Smooth muscle cell of the brain vasculature (primary cell): ENCODE measurements at regions not wholly inside any gene's neighbourhood (a gene's known extent, or its start where the extent isn't known, plus 50 kb on each side); places are given as distances from the start of the nearest gene placed in this dataset.

ENCODE experiments used
- DNase-seq: peaks from one replicate; pipeline ENCODE4 v3.0.0-alpha.2; 2012; ENCODE audit warnings: low read depth, low spot score

- DNase-seq: no peak
These were observed 402.9 kb downstream of the TBL1XR1 start for GRCh38 chr3:176794406-176794805.

DNA sequence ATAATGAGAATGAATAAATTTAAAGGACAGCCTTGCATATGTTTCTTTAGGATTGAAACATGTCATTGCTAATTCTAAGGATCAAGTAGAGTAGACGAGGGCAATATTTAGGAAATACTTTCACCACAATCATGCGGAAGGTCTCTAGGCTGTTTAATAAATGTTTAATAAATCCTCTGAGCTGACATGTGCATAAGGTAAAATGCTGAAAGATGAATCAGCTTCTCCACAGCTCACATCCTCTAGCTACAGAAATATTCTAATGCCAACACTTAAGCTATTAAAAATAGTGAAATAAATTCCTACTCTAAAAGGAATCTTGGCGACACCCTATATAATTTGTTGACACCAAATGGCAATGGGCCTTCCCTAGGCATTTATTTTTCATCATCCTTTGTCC, 407.3 kb downstream of the TBL1XR1 start:
- DNase-seq: no peak

DNA sequence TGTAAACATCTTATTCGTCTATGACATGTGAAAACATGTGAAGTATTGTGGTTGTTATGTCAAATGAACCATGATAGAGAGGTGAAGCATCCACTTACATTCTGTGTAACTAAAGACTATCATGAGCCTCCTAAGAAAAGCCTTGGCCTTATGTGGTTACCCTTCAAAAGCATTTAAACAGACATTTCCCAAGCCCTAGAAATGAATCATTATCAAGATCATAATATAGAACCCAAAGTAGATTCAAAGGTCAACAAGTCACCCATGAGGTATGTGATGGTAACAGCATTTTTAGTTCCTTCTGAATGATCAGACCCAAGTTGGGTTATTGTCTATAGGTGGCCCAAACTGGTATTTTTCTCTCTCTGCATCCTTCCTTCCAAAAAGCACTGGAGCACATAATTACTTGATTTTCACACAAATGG, 408.0 kb downstream of the TBL1XR1 start:
- DNase-seq: no peak

- DNase-seq: no peak
These were observed 409.8 kb downstream of the TBL1XR1 start for GRCh38 chr3:176787506-176787905.

GRCh38 chr3:176785171-176785570, 412.1 kb downstream of the TBL1XR1 start:
- DNase-seq: no peak

GRCh38 chr3:176780766-176781165, 416.5 kb downstream of the TBL1XR1 start:
- DNase-seq: no peak

GRCh38 chr3:176776622-176777175, 420.6 kb downstream of the TBL1XR1 start:
- DNase-seq: no peak

DNA sequence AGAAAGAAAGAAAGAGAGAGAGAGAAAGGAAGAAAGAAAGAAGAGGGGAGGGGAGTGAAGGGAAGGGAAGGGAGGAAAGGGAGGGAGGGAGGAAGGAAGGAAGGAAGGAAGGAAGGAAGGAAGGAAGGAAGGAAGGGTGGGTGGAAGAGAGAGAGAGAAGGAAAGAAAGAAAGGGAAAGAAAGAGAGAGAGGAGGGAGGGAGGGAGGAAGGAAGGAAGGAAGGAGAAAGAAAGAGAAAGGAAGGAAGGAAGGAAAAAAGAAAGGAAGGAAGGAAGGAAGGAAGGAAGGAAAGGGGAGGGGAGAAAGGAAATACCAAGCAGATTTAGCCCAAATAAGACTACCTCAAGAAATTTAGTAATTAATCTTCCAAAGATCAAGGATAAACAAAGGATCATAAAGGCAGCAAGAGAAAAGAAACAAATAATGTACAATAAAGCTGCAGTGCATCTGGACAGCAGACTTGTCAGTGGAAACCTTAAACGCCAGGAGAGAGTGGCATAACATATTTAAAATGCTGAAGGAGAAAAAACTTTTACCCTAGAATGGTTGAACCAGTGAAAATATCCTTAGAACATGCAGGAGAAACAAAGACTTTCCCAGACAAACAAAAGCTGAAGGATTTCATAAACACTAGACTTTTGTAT, 427.6 kb downstream of the TBL1XR1 start:
- DNase-seq: no peak

DNA sequence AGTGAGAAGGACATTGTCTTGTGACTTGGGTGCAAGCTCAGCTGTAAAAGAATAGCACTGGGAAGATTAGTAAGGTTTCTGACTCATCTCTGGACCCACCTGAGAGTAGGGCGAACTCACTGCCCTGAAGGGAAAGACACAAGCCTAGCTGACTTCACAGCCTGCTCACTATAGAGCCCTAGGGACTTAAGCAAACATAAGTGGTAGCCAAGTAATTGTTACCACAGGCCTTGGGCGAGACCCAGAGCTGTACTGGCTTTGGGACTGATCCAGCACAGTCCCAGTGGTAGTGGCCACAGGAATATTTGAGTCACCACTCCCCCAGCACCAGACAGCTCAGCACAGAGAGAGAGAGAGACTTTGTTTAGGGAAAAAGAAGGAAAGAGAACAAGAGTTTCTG, 429.9 kb downstream of the TBL1XR1 start:
- no peak for DNase-seq

GRCh38 chr3:176766862-176767261, 430.4 kb downstream of the TBL1XR1 start:
- DNase-seq: no peak

GRCh38 chr3:176765382-176765900, 431.8 kb downstream of the TBL1XR1 start:
- no peak for DNase-seq

- no peak for DNase-seq
These were observed 437.3 kb downstream of the TBL1XR1 start for GRCh38 chr3:176759815-176760506.

DNA sequence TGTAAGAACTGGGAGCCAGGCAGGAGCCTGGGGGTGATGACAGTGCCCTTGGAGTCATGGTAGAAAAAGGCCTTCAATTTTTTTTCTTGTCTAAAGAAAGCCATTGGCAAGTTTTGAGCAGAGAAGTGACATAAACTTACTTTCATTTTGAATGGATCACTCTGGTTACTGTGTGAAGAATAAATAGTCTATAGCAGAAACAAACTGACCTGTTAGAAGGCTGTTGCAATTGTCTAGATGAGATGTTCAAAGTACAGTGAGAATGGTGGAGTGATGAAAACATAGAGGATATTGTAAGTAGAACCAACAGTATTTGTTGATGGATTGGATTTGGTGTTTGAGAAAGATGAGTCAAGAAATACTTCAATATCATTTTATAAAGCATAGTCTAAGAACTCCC, 439.9 kb downstream of the TBL1XR1 start:
- no peak for DNase-seq

DNA sequence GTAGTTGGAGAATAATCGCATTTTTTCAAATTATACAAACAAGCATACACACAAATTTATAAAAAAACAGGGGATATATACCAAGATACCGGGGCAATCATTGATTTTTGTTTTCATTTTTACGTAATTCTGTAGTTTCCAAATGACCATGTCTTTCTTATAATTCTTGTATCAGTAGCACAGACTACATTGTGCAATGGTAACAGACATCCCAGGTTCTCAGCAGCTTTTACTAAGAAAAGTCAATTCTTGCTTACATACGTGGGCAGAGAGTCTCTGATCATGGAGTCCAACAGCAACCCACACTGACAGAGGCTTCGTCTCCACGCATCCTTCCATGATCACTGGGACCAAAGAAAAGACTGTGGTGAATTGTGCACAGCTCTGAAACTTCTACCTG, 441.3 kb downstream of the TBL1XR1 start:
- no peak for DNase-seq

GRCh38 chr3:176755552-176755951, 441.7 kb downstream of the TBL1XR1 start:
- DNase-seq: no peak

DNA sequence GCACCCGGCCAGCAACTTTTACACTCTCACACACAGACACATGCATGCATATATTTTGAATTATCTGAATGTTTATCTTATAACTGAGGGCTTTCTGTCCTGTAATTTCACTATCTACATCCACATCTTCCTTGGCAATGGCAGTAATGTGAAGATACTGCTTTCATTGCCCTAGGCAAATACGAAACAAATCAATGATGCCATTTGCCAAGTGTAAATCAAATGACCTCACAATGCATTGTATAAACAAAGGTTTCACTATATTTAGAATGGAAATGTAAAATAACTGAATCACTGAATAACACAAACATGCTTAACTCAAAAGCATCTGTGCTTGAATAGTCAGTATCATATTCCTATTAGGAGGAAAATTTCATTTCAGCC, 455.6 kb downstream of the TBL1XR1 start:
- DNase-seq: no peak

DNA sequence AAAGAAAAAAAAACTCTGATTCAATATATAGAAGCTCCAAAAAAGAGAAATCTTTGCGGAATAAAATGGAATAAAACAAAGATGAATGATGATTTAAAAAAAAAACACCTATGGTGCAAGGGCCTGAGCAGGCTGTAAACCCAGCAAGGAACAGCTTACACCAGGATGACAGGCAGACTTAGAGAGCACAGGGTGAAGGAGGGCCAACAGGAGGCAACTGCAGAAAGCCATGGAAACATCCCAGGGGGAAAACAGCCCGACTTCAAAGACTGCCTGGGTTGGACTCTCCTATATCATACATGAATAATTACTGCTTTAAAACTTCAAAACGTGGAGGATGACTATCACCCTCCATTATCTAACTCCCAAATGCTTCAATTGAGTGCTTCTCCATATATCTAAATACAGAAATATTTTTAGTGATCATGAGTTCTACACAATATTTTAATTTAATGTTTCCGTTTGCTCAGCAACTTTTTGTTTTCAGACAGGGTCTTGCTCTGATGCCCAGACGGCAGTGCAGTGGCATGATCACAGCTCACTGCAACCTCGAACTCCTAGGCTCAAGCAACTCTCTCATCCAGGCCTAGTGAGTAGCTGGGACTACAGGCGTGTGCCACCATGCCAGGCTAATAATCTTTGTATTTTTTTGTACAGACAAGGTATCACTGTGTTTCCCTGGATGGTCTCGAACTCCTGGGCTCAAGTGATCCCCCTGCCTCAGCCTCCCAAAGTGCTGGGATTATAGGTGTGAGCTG, 456.2 kb downstream of the TBL1XR1 start:
- no peak for DNase-seq

GRCh38 chr3:176739159-176739558, 458.1 kb downstream of the TBL1XR1 start:
- DNase-seq: no peak

DNA sequence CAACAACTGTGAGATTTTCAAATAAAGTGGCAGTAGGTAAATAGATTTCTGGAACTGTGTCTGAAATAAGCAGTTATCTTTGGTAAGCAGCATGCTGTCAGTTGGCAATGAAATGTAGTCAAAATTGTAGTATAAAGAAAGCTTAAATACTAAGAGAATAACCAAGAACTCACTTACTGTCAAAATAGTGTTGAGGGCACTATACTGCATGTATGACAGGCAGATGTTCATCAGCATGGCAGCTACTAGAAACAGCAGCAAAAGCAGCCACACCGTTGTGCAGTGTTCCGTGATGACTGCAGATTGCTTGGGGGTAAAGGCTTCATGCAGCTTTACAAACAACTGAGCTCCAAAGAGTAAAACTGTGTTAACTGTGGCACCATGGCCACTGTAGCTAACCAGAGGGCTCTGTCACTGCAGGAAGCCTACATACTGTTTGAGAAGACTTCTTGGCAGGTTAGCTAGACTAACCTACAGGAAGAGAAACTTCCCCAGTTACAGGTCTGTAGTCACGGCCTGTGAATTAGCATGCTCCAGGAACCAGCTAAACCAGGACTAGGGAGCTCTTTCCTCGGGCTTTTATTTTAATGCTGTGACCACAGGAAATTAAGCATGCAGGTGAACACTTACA, 459.7 kb downstream of the TBL1XR1 start:
- no peak for DNase-seq

DNA sequence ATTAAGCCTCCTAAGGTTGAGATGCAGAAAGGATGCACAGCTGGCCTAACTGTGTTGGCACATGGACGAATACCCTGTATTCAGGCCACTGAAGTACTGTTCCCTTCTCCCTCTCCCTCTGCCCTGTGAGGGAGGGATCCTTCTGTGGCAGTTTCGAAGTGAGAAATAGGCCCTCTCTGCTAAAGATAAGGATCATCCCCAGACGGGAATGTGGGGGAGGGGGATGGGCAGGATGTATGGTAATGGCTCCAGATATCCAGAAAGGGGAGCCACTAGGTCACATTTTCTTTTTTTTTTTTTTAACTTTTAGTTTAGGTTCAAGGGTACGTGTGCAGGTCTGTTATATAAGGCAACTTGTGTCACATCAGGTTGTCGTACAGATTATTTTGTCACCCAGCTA, 463.1 kb downstream of the TBL1XR1 start:
- DNase-seq: no peak

GRCh38 chr3:176724394-176724759, 472.9 kb downstream of the TBL1XR1 start:
- no peak for DNase-seq
